ENCODE measurements at regions not wholly inside any gene's neighbourhood (a gene's known extent, or its start where the extent isn't known, plus 50 kb on each side); places are given as distances from the start of the nearest gene placed in this dataset.

GRCh38 chr10:78581133-78581694 is 487.6 kb upstream of the ZMIZ1 start:
- TF ChIP-seq SP1 (IDR thresholded peaks at IDR 0.05) (no peak), PKNOX1 (IDR thresholded peaks at IDR 0.05) (no peak), BHLHE40 (IDR thresholded peaks at IDR 0.05; ENCODE audit: borderline replicate concordance) (no peak), ARNT (IDR thresholded peaks at IDR 0.05) (no peak), CTBP1 (IDR thresholded peaks at IDR 0.05; ENCODE audit: borderline replicate concordance) (no peak), FOXK2 (IDR thresholded peaks at IDR 0.05) (no peak), FOXA1 (IDR thresholded peaks at IDR 0.05) (no peak), ELF4 (IDR thresholded peaks at IDR 0.05) (no peak), SUZ12 (IDR thresholded peaks at IDR 0.05) (no peak), NFRKB (IDR thresholded peaks at IDR 0.05) (no peak), FOXM1 (IDR thresholded peaks at IDR 0.05; ENCODE audit: borderline replicate concordance) (no peak), LEF1 (IDR thresholded peaks at IDR 0.05; ENCODE audit: borderline replicate concordance) (no peak), ZNF384 (IDR thresholded peaks at IDR 0.05) (no peak)

Measured in HEK293T (cell line).